ENCODE measurements at regions not wholly inside any gene's neighbourhood (a gene's known extent, or its start where the extent isn't known, plus 50 kb on each side); places are given as distances from the start of the nearest gene placed in this dataset.

DNA sequence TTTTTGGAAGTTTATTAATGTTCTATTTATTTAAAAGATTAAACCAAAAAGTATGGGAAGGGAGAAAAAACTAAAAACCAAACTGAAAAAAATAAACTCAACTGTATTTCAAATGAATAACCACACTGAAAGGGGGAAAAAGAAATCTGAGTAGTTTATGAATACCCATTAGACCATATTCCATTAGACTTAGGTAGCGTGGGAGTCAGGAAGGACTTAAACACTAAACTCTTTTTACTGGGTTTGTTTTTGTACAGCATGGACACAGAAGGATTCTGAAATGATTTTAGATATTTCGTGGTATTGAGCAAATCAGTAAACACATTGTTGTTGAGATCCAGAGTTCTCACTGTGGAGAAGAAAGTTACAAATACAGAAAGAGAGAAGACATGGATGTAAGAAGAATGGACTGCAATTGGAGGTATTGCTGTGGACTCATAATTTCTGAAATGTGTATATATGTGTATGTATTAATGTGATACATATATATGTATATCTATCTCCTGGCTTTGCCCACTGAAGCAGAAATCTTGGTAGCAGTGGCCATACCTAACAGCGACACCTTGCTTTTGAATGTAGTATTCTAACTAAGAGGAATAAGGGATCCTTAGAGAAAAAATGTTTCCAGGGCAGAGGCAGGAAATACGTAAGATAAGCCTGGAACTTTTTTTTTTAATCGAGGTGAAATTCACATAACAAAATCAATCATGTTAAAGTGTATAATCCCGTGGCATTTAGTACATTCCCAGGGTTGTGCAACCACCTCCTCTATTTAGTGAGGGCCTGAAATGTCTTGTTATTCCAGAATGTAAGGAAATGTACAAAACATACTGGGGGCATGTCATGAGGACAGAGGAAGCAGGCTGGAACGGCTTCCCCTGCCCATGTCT is 228.8 kb downstream of the SMARCA2 start:
- no peak for TF ChIP-seq CTCF (IDR thresholded peaks at IDR 0.05)
- H3K9me3 ChIP-seq: no peaks in the 10 kb centered on the region
- H3K4me1 ChIP-seq: no peaks in the 10 kb centered on the region
- intact Hi-C loops (cut with DNase I): loop anchor here in 1 of 2 donors (5.0 to 10.0 kb wide), 2 partner anchors 33 to 89 kb away; no protein-coding TSS in a partner anchor
- 58 to 67% (median 60%) methylated on average over 7 of the region's 7 CpGs for WGBS, 3 donors
- no peaks in the 10 kb centered on the region for H3K27me3 ChIP-seq (ENCODE audit: insufficient read depth in 3 of 3, low read length in 2 of 3)
- no peak overlapping the region for H3K27ac ChIP-seq
- H3K36me3 ChIP-seq (ENCODE audit: insufficient read depth in 1 of 2, low read depth in 1 of 2): no peaks in the 10 kb centered on the region
- ATAC-seq: no peak
- no peak overlapping the region for H3K4me3 ChIP-seq
- no peak for DNase-seq

GRCh38 chr9:2247340-2247739 is 232.2 kb downstream of the SMARCA2 start:
- Histone ChIP-seq H3K4me3 (no peak overlapping the region), H3K27me3 (ENCODE audit: insufficient read depth in 3 of 3, low read length in 2 of 3) (no peaks in the 10 kb centered on the region), H3K27ac (no peak overlapping the region), H3K4me1 (no peaks in the 10 kb centered on the region), H3K9me3 (no peaks in the 10 kb centered on the region), H3K36me3 (ENCODE audit: insufficient read depth in 1 of 2, low read depth in 1 of 2) (no peaks in the 10 kb centered on the region)
- DNase-seq (no peak), ATAC-seq (no peak)
- intact Hi-C loops (cut with DNase I): loop anchor here in 1 of 2 donors (10.0 kb wide), 1 partner anchor 93 kb away; no protein-coding TSS in a partner anchor
- 64 to 87% (median 71%) methylated on average over 6 of the region's 6 CpGs for WGBS, 3 donors
- no peak for TF ChIP-seq CTCF (IDR thresholded peaks at IDR 0.05)

- WGBS, 3 donors: 43 to 58% (median 49%) methylated on average over 1 of the region's 1 CpG
- TF ChIP-seq CTCF (IDR thresholded peaks at IDR 0.05): no peak
- intact Hi-C loops (cut with DNase I): loop anchor here in 1 of 2 donors (10.0 kb wide), 1 partner anchor 94 kb away; no protein-coding TSS in a partner anchor
These were observed 233.7 kb downstream of the SMARCA2 start for GRCh38 chr9:2248768-2249265.

GRCh38 chr9:2253636-2254580 is 238.8 kb downstream of the SMARCA2 start:
- no peaks in the 10 kb centered on the region for H3K4me1 ChIP-seq

More at GRCh38 chr9:2248768-2249265, 233.7 kb downstream of the SMARCA2 start:
- ATAC-seq: no peak
- Histone ChIP-seq H3K27me3 (ENCODE audit: insufficient read depth in 3 of 3, low read length in 2 of 3) (no peaks in the 10 kb centered on the region), H3K9me3 (no peaks in the 10 kb centered on the region), H3K4me3 (no peak overlapping the region), H3K27ac (no peak overlapping the region), H3K4me1 (no peaks in the 10 kb centered on the region), H3K36me3 (ENCODE audit: insufficient read depth in 1 of 2, low read depth in 1 of 2) (no peaks in the 10 kb centered on the region)
- no peak for DNase-seq

More at GRCh38 chr9:2253636-2254580, 238.8 kb downstream of the SMARCA2 start:
- ATAC-seq (no peak), DNase-seq (no peak)
- H3K4me3 ChIP-seq: no peak overlapping the region
- intact Hi-C loops (cut with DNase I): no loop called here
- TF ChIP-seq CTCF (IDR thresholded peaks at IDR 0.05): no peak
- H3K27ac ChIP-seq: no peak overlapping the region
- no peaks in the 10 kb centered on the region for H3K36me3 ChIP-seq (ENCODE audit: insufficient read depth in 1 of 2, low read depth in 1 of 2)
- no peaks in the 10 kb centered on the region for H3K9me3 ChIP-seq
- H3K27me3 ChIP-seq (ENCODE audit: insufficient read depth in 3 of 3, low read length in 2 of 3): no peaks in the 10 kb centered on the region
- 55 to 69% (median 63%) methylated on average over 8 of the region's 8 CpGs for WGBS, 3 donors
